Fibroblast of the conjunctiva (primary cell): ENCODE measurements at regions not wholly inside any gene's neighbourhood (a gene's known extent, or its start where the extent isn't known, plus 50 kb on each side); places are given as distances from the start of the nearest gene placed in this dataset.

Source experiments
- DNase-seq: peaks from one replicate; pipeline ENCODE4 v3.0.0-alpha.2; 2010; ENCODE audit warnings: low read depth

DNA sequence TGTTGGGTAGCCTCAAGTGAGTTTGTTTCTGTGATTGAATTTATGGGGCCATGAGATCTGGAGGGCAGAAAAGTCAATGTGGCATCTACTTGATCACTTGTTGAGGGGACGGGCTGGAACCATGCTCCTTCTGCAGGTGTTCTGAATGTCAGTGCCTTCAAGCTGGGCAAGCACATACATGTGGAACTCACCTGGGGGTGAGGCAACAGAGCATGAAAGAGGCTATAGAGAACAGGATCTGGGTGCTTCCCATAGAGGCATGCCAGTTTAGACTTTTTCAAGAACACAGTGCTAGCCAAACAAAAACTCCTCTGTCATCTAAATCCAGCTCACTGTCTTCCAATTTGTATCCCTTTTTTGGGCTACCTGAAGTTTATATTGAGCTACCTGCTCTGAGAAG, 77.8 kb upstream of the SLC35B3 start:
- DNase-seq = no peak

DNA sequence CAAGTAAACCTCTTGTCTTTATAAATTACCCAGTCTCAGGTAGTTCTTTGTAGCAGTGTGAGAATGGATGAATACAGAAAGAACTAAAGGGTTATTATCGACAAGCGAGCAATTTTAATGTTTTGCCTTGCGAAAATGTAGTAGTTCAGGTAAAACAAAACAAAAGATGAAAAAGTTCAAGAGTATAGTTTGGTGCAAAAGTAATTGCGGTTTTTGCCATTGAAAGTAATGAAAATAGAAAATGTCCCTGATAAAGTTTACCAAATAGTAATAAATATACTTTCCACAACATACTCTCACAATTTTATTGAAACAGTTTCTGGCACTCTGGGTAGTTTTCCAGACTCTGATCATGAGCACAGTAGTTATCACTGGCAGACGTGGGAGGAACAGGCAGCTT, 71.9 kb upstream of the SLC35B3 start:
- DNase-seq = no peak

DNA sequence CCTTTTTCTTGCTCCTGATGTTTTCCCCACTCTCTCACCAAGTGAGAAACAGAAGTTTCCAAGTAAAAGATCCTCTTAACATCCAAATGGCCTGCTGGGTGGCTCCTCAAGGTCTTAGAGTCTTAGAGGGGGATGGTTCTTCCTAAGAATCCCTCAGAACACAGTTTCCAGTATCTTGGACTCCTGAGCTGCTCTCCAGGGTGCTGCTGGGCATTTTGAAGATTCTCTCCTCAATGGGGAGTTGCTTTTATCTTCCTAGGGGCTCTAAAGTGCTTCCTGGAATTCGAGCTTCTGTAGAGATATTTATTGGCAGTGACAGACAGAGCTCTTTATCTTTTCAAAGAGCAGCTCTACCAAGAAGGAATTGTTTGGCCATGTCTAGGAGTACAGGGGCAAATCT, 70.8 kb upstream of the SLC35B3 start:
- DNase-seq = no peak

DNA sequence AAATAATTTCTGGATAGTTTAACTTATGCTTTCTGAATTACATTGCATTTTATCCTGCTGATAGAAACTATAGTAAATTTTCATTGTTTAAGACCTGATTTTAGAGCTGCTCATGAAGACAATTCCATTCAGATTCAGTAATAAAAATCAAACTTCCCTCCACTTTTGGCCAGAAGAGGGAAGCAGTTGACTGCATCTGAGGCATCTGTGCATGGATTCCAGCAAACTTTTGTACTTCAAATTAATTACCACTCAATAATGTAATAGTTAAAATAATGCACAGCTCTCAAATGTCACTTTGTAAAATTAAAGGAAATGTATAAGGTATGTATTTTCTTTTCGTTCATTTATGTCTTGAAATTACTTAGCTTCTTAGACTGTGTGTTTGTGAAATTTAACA, 64.2 kb upstream of the SLC35B3 start:
- DNase-seq = no peak

DNA sequence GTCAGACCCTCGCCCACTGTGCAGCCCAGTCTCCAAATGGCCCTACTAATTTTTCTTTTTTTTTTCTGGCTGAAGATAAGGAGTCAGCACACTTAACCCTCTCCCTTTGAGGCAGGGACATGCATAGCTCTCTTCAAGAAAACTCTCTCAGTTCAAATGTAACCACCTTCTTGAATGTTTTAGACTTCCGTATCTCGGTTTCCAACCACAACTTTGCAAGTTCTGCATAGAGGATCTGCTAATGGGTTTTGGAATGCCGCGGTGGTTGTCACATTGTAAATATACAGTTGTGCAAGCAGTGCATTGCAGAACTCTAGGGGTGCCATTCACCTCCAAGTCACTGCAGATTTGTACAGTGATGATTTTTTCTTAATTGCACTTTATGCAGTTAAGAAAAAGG, 59.4 kb upstream of the SLC35B3 start:
- no peak for DNase-seq

DNA sequence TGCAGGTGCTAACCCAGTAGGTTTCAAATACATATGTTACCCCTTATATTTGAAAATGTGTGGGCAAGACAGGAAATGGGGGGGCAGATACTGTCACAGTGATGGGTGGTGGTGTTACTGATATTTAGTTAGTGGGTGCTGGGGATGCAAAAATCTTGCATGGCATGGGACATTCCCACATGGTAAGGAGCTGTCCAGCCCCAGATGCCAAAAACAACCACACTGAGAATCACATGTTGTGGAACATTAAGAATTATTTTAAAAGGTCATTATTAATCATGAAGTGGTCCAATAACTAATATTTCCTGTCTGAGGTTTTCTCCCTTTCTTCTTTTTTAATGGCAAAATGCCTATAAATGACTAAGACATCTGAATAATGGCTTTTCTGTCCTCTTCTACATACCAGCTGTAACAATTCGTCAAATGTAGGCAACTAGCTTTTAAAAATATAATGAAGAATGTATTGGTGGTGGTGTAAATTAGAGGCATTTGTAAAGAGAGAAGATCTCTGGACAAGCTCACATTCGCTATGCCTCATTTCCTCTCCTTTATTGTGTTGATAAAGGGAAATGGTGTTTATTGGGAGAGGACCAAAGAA, 57.3 kb upstream of the SLC35B3 start:
- DNase-seq = no peak
